Endothelial cell of umbilical vein (primary cell): ENCODE measurements at regions not wholly inside any gene's neighbourhood (a gene's known extent, or its start where the extent isn't known, plus 50 kb on each side); places are given as distances from the start of the nearest gene placed in this dataset.

Experiments used
- BruUV-seq: library from RNA; stranded (reverse); fragments of 400-500 nt; replicated peaks from 2 replicates; lab custom pipeline; 2021; lab: Mats Ljungman, UMichigan
- CTCF ChIA-PET: fragments of 300-600, 350-600 bp; sonication (Branson Sonifier 250); formaldehyde crosslinking; loops from one replicate; lab custom pipeline; 2021; ENCODE audit warnings: antibody characterized with exemption, inconsistent platforms; lab: Charles Lee
- POLR2A ChIA-PET: fragments of 300-600, 350-600 bp; sonication (Branson Sonifier 250); formaldehyde crosslinking; loops from one replicate; lab custom pipeline; 2021; ENCODE audit warnings: antibody characterized with exemption, inconsistent platforms; lab: Charles Lee
- DNase-seq: peaks from one replicate; pipeline ENCODE4 v3.0.0-alpha.2; 2011; ENCODE audit warnings: low read depth, low spot score
- FAIRE-seq: peaks from 2 replicates; lab custom pipeline; 2011; peaks lifted over from hg19 to GRCh38; lab: Jason Lieb, UNC
- H2AFZ ChIP-seq: 2 replicates; pipeline ENCODE4 v1.6.0; 2012; ENCODE audit warnings: low read depth, low read length, control low read depth, inconsistent platforms
- H3K27ac ChIP-seq: 2 replicates; pipeline ENCODE4 v1.5.1; 2011; ENCODE audit warnings: low read depth, mild to moderate bottlenecking, control low read depth, low read length, moderate library complexity; ENCODE audit not compliant: insufficient read depth
- H3K27me3 ChIP-seq, 2 experiments: 2 replicates each; pipeline versions ENCODE4 v1.6.0 to v1.6.1; 2011; ENCODE audit warnings: low read length in 2 of 2, mixed read lengths in 1 of 2; ENCODE audit not compliant: control insufficient read depth in 2 of 2, insufficient read depth in 2 of 2
- H3K36me3 ChIP-seq, 2 experiments: 2 replicates in 1 of 2; 3 replicates in 1 of 2; pipeline ENCODE4 v1.5.1; 2011; ENCODE audit warnings: low read length in 2 of 2, mild to moderate bottlenecking in 1 of 2, moderate library complexity in 1 of 2; ENCODE audit not compliant: control insufficient read depth in 2 of 2, insufficient read depth in 2 of 2; ENCODE audit errors: extremely low read depth in 1 of 2
- H3K4me1 ChIP-seq: 3 replicates; pipeline ENCODE4 v1.5.1; 2011; ENCODE audit warnings: mild to moderate bottlenecking, low read length; ENCODE audit not compliant: control insufficient read depth, insufficient read depth; ENCODE audit errors: extremely low read depth
- H3K4me2 ChIP-seq: 2 replicates; pipeline ENCODE4 v1.6.1; 2011; ENCODE audit warnings: low read length, control low read depth, mixed read lengths; ENCODE audit not compliant: insufficient read depth
- H3K4me3 ChIP-seq, 3 experiments: fragments of 200-600 bp in 1 of 3; sonication (generic), shearing (Covaris generic) in 1 of 3; replicated peaks in 1 of 3; 2 replicates each; pipeline ENCODE4 v1.5.1; 2011 to 2016; ENCODE audit warnings: control low read depth in 3 of 3, low read length in 3 of 3, mild to moderate bottlenecking in 2 of 3, inconsistent platforms in 1 of 3, low read depth in 1 of 3, moderate library complexity in 1 of 3; ENCODE audit not compliant: insufficient read depth in 1 of 3
- H3K79me2 ChIP-seq: 2 replicates; pipeline ENCODE4 v1.6.0; 2012; ENCODE audit warnings: low read length, inconsistent platforms; ENCODE audit not compliant: control insufficient read depth, insufficient read depth
- H3K9ac ChIP-seq: replicated peaks from 2 replicates; pipeline ENCODE3; 2011; ENCODE audit warnings: low read length, control low read depth; ENCODE audit not compliant: insufficient read depth; ENCODE audit errors: extremely low read depth
- H3K9me1 ChIP-seq: replicated peaks from 3 replicates; pipeline ENCODE4 v1.6.0; 2011; ENCODE audit warnings: mild to moderate bottlenecking, low read length; ENCODE audit not compliant: control insufficient read depth, insufficient read depth; ENCODE audit errors: extremely low read depth
- H3K9me3 ChIP-seq: replicated peaks from 2 replicates; pipeline ENCODE4 v1.5.1; 2012; ENCODE audit warnings: low read length, inconsistent platforms; ENCODE audit not compliant: control insufficient read depth, insufficient read depth
- H4K20me1 ChIP-seq: replicated peaks from 2 replicates; pipeline ENCODE3; 2011; ENCODE audit warnings: mild to moderate bottlenecking, low read length; ENCODE audit not compliant: control insufficient read depth, insufficient read depth; ENCODE audit errors: extremely low read depth
- CTCF ChIP-seq, 2 donors: IDR thresholded peaks; 1 replicate in 1 of 2; 2 replicates in 1 of 2; pipeline ENCODE4 v1.5.1; 2011; ENCODE audit warnings: low read length in 2 of 2, mild to moderate bottlenecking in 2 of 2, moderate library complexity in 2 of 2, control low read depth in 1 of 2, inconsistent platforms in 1 of 2, low read depth in 1 of 2; ENCODE audit not compliant: insufficient read depth in 1 of 2; ENCODE audit errors: extremely low read depth in 1 of 2
- EZH2 ChIP-seq: IDR thresholded peaks from 2 replicates; pipeline ENCODE4 v1.6.1; 2012; ENCODE audit warnings: borderline replicate concordance, low read depth, mild to moderate bottlenecking, moderate library complexity, low read length, inconsistent platforms; ENCODE audit not compliant: severe bottlenecking
- FOS ChIP-seq: IDR thresholded peaks from 2 replicates; pipeline ENCODE4 v1.6.1; 2011; ENCODE audit warnings: mild to moderate bottlenecking, low read length, moderate library complexity, borderline replicate concordance; ENCODE audit not compliant: insufficient read depth
- GATA2 ChIP-seq: IDR thresholded peaks from 2 replicates; pipeline ENCODE4 v1.7.0; 2011; ENCODE audit warnings: low read depth, mild to moderate bottlenecking, moderate library complexity, mixed read lengths, low read length; ENCODE audit not compliant: insufficient read length, insufficient read depth
- JUN ChIP-seq: IDR thresholded peaks from 2 replicates; pipeline ENCODE4 v1.6.1; 2011; ENCODE audit warnings: borderline replicate concordance, low read depth; ENCODE audit not compliant: insufficient read length, insufficient read depth
- MAX ChIP-seq: IDR thresholded peaks from 2 replicates; pipeline ENCODE4 v1.6.1; 2011; ENCODE audit not compliant: insufficient read depth, insufficient read length
- MYC ChIP-seq: IDR thresholded peaks from one replicate; pipeline ENCODE4 v1.6.1; 2011; ENCODE audit warnings: mild to moderate bottlenecking, low read depth, low read length
- POLR2A ChIP-seq: IDR thresholded peaks from 2 replicates; pipeline ENCODE4 v1.6.1; 2012; ENCODE audit warnings: low read depth, mild to moderate bottlenecking, control low read depth, low read length
- POLR2AphosphoS5 ChIP-seq: IDR thresholded peaks from 2 replicates; pipeline ENCODE4 v1.6.1; 2012; ENCODE audit warnings: low read depth, mild to moderate bottlenecking, control low read depth, low read length, moderate library complexity; ENCODE audit not compliant: insufficient read depth
- dilution Hi-C: fragments of 300-500 bp; cut with MboI; formaldehyde crosslinking; loops from one replicate; pipeline ENCODE4 v1.15.0; 2019; ENCODE audit warnings: low sequenced_read_pairs; ENCODE audit not compliant: extremely low pct_ligation_motif_present
- intact Hi-C: fragments of 100-400 bp; cut with micrococcal nuclease; formaldehyde crosslinking; loops from one replicate; pipeline ENCODE4 v1.10.0; 2022

DNA sequence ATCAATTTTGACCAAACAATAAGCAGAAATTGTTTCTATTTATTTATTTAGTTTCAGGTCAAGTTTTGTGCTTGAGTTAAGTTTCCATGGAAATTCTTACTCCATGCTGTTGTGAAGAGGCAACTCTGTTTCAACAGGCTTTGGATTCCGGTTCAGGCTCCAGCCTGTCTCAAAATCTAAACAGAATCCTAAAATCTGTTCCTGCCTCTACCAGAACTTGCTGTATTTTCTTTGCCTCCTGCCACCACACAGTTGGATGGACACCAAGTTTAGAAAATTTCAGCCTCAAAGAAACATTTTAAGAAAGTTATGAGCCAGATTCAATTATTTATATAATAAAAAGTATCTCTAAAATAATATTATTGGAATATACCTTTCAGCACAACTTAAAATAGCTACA is 330.9 kb downstream of the FOXG1 start:
- Histone ChIP-seq H3K4me1 (no peaks in the 10 kb centered on the region), H3K4me3 (no peak overlapping the region), H3K27me3 (no peaks in the 10 kb centered on the region), H3K4me2 (no peak overlapping the region), H3K9me1 (no peaks in the 10 kb centered on the region), H3K36me3 (no peaks in the 10 kb centered on the region), H3K27ac (no peak overlapping the region), H3K9ac (no peak overlapping the region), H3K79me2 (no peaks in the 10 kb centered on the region), H2AFZ (no peak overlapping the region), H4K20me1 (peaks cover 1% of the 10 kb centered on the region), H3K9me3 (no peaks in the 10 kb centered on the region)
- CTCF ChIA-PET = interaction anchor here (1.4 to 1.5 kb wide), 2 partner anchors 15 to 50 kb away, joined by 4 to 5 read pairs; no protein-coding TSS in a partner anchor
- FAIRE-seq (no peak), DNase-seq (no peak)
- no TSS peak for BruUV-seq
- intact Hi-C loops (no loop called here), dilution Hi-C loops (no loop called here)
- TF ChIP-seq JUN (no peak), POLR2A (no peak), EZH2 (no peak), GATA2 (no peak), CTCF (IDR thresholded peaks at IDR 0.05; ENCODE audit: extremely low read depth in 1 of 2, insufficient read depth in 1 of 2, low read depth in 1 of 2, low read length in 2 of 2) (no peak), FOS (no peak), MAX (no peak), POLR2AphosphoS5 (no peak), MYC (no peak)
- POLR2A ChIA-PET = no interaction called here
